ENCODE measurements at regions not wholly inside any gene's neighbourhood (a gene's known extent, or its start where the extent isn't known, plus 50 kb on each side); places are given as distances from the start of the nearest gene placed in this dataset.

GRCh38 chr5:68067291-68067690 lies 148.3 kb upstream of the PIK3R1 start:
- TF ChIP-seq, protein P1, sequence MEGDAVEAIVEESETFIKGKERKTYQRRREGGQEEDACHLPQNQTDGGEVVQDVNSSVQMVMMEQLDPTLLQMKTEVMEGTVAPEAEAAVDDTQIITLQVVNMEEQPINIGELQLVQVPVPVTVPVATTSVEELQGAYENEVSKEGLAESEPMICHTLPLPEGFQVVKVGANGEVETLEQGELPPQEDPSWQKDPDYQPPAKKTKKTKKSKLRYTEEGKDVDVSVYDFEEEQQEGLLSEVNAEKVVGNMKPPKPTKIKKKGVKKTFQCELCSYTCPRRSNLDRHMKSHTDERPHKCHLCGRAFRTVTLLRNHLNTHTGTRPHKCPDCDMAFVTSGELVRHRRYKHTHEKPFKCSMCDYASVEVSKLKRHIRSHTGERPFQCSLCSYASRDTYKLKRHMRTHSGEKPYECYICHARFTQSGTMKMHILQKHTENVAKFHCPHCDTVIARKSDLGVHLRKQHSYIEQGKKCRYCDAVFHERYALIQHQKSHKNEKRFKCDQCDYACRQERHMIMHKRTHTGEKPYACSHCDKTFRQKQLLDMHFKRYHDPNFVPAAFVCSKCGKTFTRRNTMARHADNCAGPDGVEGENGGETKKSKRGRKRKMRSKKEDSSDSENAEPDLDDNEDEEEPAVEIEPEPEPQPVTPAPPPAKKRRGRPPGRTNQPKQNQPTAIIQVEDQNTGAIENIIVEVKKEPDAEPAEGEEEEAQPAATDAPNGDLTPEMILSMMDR (conservative IDR thresholded peaks at IDR 0.05), result no peak
- TF ChIP-seq EZH2 (IDR thresholded peaks at IDR 0.05; ENCODE audit: low read depth), result no peak
